Upper lobe of right lung (tissue), 1 donor: ENCODE measurements at regions not wholly inside any gene's neighbourhood (a gene's known extent, or its start where the extent isn't known, plus 50 kb on each side); places are given as distances from the start of the nearest gene placed in this dataset.

ENCODE experiments used
- ATAC-seq: fragments of 200-7000 bp; cut with Tn5 transposase; one replicate; pipeline ENCODE4 v1.9.1; 2020; ENCODE audit warnings: mild to moderate bottlenecking, moderate library complexity
- DNase-seq: peaks from one replicate; pipeline ENCODE4 v3.0.0-alpha.2; 2020
- H3K27ac ChIP-seq: fragments of 200-600 bp; one replicate; pipeline ENCODE4 v1.8.0; 2022
- H3K27me3 ChIP-seq: fragments of 200-600 bp; one replicate; pipeline ENCODE4 v1.8.0; 2022; ENCODE audit warnings: mild to moderate bottlenecking
- H3K36me3 ChIP-seq: fragments of 200-600 bp; one replicate; pipeline ENCODE4 v1.8.0; 2022
- H3K4me1 ChIP-seq: fragments of 200-600 bp; one replicate; pipeline ENCODE4 v1.8.0; 2022
- H3K4me3 ChIP-seq: fragments of 200-600 bp; one replicate; pipeline ENCODE4 v1.8.0; 2022; ENCODE audit warnings: mild to moderate bottlenecking
- H3K9me3 ChIP-seq: fragments of 200-600 bp; one replicate; pipeline ENCODE4 v1.8.0; 2022
- intact Hi-C: fragments of 100-400 bp; cut with DNase I; formaldehyde crosslinking; loops from one replicate; pipeline ENCODE4 v1.11.0; 2022
- TF ChIP-seq, protein P1 (sequence below): fragments of 200-600 bp; IDR thresholded peaks from one replicate; pipeline ENCODE4 v1.8.0; 2022; ENCODE audit warnings: antibody characterized with exemption
- donor health status: DM: no; HTN: yes; CAD: no; lungs with severe emphysema.

DNA sequence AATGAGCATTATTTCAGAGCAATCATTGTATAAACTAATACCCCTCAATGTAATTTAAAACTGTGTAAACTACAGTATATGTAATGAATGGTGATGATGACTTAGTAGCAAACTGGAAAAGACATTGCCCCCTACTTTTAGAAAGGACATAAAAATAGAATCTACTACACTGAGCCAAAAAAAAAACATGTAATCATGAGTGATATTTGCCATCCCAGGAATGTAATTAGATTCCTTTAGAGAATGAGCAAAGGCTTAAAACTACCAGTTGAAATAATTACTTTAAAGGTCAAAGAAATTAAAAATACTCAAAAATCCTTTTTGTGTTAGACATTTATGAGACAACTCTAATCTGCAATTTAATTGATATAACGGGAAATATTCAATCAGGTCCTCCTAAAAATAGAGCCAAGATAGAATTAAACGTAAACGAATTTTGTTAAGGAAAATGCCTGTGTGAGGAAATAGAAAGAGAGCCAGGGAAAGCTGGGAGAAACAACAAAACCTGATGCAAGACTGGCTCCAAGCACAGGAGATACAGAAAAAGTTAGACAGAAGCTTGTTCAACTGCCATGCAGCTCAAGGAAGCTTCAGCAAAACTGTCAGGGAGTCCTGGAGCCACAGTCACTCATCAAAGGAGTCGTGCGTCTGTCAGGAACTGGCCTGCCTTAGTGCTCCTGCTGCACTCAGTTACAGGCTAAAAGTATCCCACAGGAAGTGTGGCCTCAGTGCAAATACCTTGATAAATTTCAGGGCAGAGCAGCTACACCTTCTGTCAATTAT is 655.7 kb upstream of the INTU start:
- ATAC-seq = no peak

DNA sequence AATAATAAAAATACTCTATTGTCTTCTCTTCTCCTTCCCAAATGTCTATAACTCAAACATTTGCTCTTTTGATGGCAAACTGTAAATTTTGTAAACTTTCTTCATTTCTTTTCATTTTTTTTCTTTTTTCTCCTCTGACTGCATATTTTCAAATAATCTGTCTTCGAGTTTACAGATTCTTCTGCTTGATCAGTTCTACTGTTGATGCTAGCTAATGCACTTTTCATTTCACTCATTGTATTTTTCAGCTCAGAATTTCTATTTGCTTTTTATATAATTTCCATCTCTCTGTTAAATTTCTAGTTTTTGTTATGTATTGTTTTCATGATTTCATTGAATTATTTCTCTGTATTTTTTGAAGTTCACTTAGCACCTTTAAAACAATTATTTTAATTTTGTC is 646.8 kb upstream of the INTU start:
- Histone ChIP-seq H3K4me1 (no peaks in the 10 kb centered on the region), H3K36me3 (no peaks in the 10 kb centered on the region), H3K9me3 (no peaks in the 10 kb centered on the region), H3K4me3 (no peak overlapping the region), H3K27me3 (no peaks in the 10 kb centered on the region), H3K27ac (no peak overlapping the region)
- intact Hi-C loops = no loop called here
- TF ChIP-seq, protein P1, sequence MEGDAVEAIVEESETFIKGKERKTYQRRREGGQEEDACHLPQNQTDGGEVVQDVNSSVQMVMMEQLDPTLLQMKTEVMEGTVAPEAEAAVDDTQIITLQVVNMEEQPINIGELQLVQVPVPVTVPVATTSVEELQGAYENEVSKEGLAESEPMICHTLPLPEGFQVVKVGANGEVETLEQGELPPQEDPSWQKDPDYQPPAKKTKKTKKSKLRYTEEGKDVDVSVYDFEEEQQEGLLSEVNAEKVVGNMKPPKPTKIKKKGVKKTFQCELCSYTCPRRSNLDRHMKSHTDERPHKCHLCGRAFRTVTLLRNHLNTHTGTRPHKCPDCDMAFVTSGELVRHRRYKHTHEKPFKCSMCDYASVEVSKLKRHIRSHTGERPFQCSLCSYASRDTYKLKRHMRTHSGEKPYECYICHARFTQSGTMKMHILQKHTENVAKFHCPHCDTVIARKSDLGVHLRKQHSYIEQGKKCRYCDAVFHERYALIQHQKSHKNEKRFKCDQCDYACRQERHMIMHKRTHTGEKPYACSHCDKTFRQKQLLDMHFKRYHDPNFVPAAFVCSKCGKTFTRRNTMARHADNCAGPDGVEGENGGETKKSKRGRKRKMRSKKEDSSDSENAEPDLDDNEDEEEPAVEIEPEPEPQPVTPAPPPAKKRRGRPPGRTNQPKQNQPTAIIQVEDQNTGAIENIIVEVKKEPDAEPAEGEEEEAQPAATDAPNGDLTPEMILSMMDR = no peak
- ATAC-seq (no peak), DNase-seq (no peak)

More for the DNA sequence above, 655.7 kb upstream of the INTU start:
- no peak overlapping the region for H3K4me3 ChIP-seq
- DNase-seq = no peak
- no peaks in the 10 kb centered on the region for H3K9me3 ChIP-seq
- no peaks in the 10 kb centered on the region for H3K36me3 ChIP-seq
- no peaks in the 10 kb centered on the region for H3K4me1 ChIP-seq
- no peaks in the 10 kb centered on the region for H3K27me3 ChIP-seq
- TF ChIP-seq, protein P1 = no peak
- intact Hi-C loops = no loop called here
- H3K27ac ChIP-seq = no peak overlapping the region

DNA sequence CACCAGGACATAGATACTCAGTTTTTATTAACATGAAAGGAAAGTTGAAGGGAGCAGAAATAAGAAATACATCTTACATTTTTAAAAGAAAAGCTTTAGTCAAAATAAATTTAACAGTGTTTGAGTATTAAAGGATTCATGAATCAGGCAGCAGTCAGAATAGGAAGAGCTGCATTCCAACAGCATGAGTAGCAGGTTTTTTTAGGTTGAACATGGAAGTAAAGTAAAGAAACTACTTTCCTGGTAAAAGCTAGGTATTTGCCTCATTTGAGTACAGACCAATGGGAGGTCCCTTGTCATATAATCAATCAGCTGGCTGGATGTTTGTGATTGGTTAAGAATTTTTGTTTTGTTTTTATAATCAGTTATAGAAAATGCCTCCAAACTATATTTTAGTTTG is 645.9 kb upstream of the INTU start:
- Histone ChIP-seq H3K4me1 (no peaks in the 10 kb centered on the region), H3K27ac (no peak overlapping the region), H3K4me3 (no peak overlapping the region), H3K9me3 (no peaks in the 10 kb centered on the region), H3K27me3 (no peaks in the 10 kb centered on the region), H3K36me3 (no peaks in the 10 kb centered on the region)
- DNase-seq (no peak), ATAC-seq (no peak)
- TF ChIP-seq, protein P1 = no peak
- intact Hi-C loops = no loop called here

DNA sequence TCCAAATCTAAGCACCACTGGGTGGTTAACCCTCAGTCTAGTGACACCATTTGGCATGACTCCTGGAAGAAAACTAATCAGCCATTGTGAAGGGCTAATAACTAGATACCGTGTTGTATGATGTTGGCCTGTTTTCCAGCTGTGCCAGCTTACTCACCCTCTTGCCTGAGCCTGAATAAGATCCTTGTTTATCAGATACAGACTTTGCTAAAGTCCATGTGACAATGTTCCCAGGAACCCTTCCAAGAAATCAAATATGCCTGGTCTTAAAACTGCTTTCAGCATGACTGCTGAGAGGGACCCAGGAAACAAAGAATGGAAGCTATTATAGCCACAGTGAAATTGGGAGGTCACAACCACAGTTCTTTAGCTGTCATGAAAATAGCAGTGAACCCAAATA is 640.8 kb upstream of the INTU start:
- no peak for DNase-seq
- no peak for ATAC-seq
- Histone ChIP-seq H3K36me3 (no peaks in the 10 kb centered on the region), H3K9me3 (no peaks in the 10 kb centered on the region), H3K4me3 (no peak overlapping the region), H3K27me3 (no peaks in the 10 kb centered on the region), H3K27ac (no peak overlapping the region), H3K4me1 (no peaks in the 10 kb centered on the region)
- intact Hi-C loops = no loop called here
- TF ChIP-seq, protein P1 = no peak

DNA sequence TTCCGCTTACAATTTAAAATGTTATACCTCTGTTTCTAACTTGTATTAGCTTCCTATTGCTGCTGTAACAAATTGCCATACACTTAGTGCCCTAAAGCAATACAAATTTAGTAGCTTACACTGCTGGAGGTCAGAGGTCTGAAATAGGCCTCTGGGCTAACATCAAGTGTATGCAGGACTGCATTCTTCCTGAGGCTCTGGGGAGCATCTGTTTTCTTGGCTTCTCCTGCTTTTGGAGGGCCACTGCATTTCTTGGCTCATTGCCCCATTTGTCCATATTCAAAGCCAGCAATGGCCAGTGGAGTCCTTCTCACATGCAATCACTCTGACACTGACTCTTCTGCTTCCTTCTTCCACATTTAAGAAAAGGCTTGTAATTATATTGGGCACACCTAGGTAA is 639.8 kb upstream of the INTU start:
- DNase-seq (no peak), ATAC-seq (no peak)
- H3K36me3 ChIP-seq = no peaks in the 10 kb centered on the region
- H3K4me3 ChIP-seq = no peak overlapping the region
- H3K27me3 ChIP-seq = no peaks in the 10 kb centered on the region
- intact Hi-C loops = no loop called here
- TF ChIP-seq, protein P1 = no peak
- H3K4me1 ChIP-seq = no peaks in the 10 kb centered on the region
- H3K27ac ChIP-seq = no peak overlapping the region
- no peaks in the 10 kb centered on the region for H3K9me3 ChIP-seq

DNA sequence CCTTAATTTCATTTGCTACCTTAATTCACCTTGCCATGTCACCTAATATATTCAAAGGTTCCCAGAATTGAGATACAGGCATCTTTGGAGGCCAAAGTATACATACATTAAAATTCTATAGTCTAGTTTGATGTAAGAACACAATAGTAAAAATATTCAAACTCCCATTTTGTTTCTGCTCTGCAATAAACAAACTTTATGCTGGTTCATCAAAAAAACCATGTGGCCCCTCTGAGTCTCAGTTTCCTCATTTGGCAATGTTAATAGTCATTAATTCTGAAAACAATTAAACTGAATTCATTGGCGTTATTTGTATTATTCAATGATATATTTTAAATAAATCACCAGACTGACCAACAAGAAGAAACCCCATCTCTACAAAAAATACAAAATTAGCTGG is 639.4 kb upstream of the INTU start:
- DNase-seq (no peak), ATAC-seq (no peak)
- Histone ChIP-seq H3K36me3 (no peaks in the 10 kb centered on the region), H3K4me1 (no peaks in the 10 kb centered on the region), H3K4me3 (no peak overlapping the region), H3K27ac (no peak overlapping the region), H3K9me3 (no peaks in the 10 kb centered on the region), H3K27me3 (no peaks in the 10 kb centered on the region)
- intact Hi-C loops = no loop called here
- TF ChIP-seq, protein P1 = no peak
